PC-9 (cell line): ENCODE measurements at regions not wholly inside any gene's neighbourhood (a gene's known extent, or its start where the extent isn't known, plus 50 kb on each side); places are given as distances from the start of the nearest gene placed in this dataset.

ENCODE experiments used
- EZH2 ChIP-seq: fragments of 200-600 bp; sonication (generic); IDR thresholded peaks from 2 replicates; pipeline ENCODE4 v1.8.0; 2017; ENCODE audit warnings: antibody characterized with exemption, low read depth
- TF ChIP-seq, protein P1 (sequence below): fragments of 200-600 bp; sonication (generic); conservative IDR thresholded peaks from 2 replicates; pipeline ENCODE4 v1.6.1; 2017; ENCODE audit warnings: mixed run types, antibody characterized with exemption, mild to moderate bottlenecking, moderate library complexity

DNA sequence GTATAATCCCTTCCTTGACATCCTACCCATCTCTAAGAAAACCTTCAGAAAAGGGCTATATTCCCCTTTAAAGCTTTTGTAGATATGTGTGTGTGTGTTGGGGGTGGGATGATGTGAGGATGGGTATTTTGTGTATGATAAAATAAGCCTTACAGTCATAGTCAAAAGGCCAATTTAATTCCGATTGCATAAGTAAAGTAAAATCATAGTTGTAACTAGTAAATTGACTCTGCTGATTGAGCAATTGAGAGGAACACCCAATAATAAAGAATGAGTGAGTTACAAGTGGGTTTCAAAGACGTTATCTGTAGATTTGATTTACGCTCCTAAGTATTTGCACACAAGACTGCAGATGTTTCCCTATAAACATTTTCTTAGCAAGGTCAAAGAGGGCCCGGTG lies 71.3 kb upstream of the ITPRID1 start:
- TF ChIP-seq, protein P1, sequence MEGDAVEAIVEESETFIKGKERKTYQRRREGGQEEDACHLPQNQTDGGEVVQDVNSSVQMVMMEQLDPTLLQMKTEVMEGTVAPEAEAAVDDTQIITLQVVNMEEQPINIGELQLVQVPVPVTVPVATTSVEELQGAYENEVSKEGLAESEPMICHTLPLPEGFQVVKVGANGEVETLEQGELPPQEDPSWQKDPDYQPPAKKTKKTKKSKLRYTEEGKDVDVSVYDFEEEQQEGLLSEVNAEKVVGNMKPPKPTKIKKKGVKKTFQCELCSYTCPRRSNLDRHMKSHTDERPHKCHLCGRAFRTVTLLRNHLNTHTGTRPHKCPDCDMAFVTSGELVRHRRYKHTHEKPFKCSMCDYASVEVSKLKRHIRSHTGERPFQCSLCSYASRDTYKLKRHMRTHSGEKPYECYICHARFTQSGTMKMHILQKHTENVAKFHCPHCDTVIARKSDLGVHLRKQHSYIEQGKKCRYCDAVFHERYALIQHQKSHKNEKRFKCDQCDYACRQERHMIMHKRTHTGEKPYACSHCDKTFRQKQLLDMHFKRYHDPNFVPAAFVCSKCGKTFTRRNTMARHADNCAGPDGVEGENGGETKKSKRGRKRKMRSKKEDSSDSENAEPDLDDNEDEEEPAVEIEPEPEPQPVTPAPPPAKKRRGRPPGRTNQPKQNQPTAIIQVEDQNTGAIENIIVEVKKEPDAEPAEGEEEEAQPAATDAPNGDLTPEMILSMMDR, result no peak
- no peak for TF ChIP-seq EZH2
